HEK293 (cell line): ENCODE measurements at regions not wholly inside any gene's neighbourhood (a gene's known extent, or its start where the extent isn't known, plus 50 kb on each side); places are given as distances from the start of the nearest gene placed in this dataset.

Source experiments
- KLF16 ChIP-seq: fragments of 450-650 bp; formaldehyde crosslinking; IDR thresholded peaks from 2 replicates; pipeline ENCODE4 v1.5.1; 2017; ENCODE audit warnings: missing biosample characterization, missing genetic modification characterization
- ZNF707 ChIP-seq: fragments of 450-650 bp; formaldehyde crosslinking; IDR thresholded peaks from 2 replicates; pipeline ENCODE4 v1.5.1; 2016; ENCODE audit warnings: missing biosample characterization, missing genetic modification characterization
- TF ChIP-seq, protein P1 (sequence below): fragments of 450-650 bp; formaldehyde crosslinking; IDR thresholded peaks from 2 replicates; pipeline ENCODE4 v1.5.1; 2016; ENCODE audit warnings: missing biosample characterization, missing genetic modification characterization
- TF ChIP-seq, protein P2 (sequence below): fragments of 450-650 bp; formaldehyde crosslinking; IDR thresholded peaks from 2 replicates; pipeline ENCODE4 v1.5.1; 2016; ENCODE audit warnings: missing biosample characterization, missing genetic modification characterization, low read depth

DNA sequence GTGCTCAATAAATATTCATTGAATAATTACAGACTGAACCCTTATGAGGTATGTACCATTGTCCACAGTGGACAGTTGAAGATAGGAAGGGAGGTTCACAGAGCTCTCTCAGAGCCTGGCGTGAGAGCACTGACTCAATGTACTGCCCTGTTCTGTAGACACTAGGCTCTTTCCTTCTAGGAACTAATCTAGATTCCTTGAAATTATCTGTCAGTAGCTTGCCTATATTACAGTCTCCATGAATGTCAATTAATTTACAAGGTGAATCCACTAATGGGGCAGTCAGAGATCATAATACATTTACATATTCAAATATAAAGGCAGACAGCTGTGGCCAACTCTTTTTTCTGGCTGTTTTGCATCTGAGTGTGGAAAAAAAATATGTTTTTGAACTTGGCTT is 251.2 kb upstream of the SALL1 start:
- TF ChIP-seq, protein P1, sequence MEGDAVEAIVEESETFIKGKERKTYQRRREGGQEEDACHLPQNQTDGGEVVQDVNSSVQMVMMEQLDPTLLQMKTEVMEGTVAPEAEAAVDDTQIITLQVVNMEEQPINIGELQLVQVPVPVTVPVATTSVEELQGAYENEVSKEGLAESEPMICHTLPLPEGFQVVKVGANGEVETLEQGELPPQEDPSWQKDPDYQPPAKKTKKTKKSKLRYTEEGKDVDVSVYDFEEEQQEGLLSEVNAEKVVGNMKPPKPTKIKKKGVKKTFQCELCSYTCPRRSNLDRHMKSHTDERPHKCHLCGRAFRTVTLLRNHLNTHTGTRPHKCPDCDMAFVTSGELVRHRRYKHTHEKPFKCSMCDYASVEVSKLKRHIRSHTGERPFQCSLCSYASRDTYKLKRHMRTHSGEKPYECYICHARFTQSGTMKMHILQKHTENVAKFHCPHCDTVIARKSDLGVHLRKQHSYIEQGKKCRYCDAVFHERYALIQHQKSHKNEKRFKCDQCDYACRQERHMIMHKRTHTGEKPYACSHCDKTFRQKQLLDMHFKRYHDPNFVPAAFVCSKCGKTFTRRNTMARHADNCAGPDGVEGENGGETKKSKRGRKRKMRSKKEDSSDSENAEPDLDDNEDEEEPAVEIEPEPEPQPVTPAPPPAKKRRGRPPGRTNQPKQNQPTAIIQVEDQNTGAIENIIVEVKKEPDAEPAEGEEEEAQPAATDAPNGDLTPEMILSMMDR (tag by site-specific recombination): no peak
- TF ChIP-seq KLF16 (no peak), ZNF707 (tag by site-specific recombination) (no peak)
- TF ChIP-seq, protein P2, sequence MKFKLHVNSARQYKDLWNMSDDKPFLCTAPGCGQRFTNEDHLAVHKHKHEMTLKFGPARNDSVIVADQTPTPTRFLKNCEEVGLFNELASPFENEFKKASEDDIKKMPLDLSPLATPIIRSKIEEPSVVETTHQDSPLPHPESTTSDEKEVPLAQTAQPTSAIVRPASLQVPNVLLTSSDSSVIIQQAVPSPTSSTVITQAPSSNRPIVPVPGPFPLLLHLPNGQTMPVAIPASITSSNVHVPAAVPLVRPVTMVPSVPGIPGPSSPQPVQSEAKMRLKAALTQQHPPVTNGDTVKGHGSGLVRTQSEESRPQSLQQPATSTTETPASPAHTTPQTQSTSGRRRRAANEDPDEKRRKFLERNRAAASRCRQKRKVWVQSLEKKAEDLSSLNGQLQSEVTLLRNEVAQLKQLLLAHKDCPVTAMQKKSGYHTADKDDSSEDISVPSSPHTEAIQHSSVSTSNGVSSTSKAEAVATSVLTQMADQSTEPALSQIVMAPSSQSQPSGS: no peak
